Neural cell (in vitro differentiated cells): ENCODE measurements at regions not wholly inside any gene's neighbourhood (a gene's known extent, or its start where the extent isn't known, plus 50 kb on each side); places are given as distances from the start of the nearest gene placed in this dataset.

Experiments used
- H2AFZ ChIP-seq: fragments of 200-600, 300-800 bp; sonication (generic), shearing (Covaris generic); 2 replicates; pipeline ENCODE4 v1.6.0; 2014; ENCODE audit warnings: low read depth, mild to moderate bottlenecking, antibody characterized with exemption, low read length, moderate library complexity
- H3F3A ChIP-seq: fragments of 200-600 bp; shearing (Covaris generic); 2 replicates; pipeline ENCODE4 v1.6.1; 2016; ENCODE audit warnings: mild to moderate bottlenecking, moderate library complexity, mixed read lengths, antibody characterized with exemption, low read length; ENCODE audit not compliant: insufficient read depth, poor library complexity, severe bottlenecking
- H3K27ac ChIP-seq: fragments of 200-600, 300-800 bp; sonication (generic), shearing (Covaris generic); 2 replicates; pipeline ENCODE4 v1.5.1; 2014; ENCODE audit warnings: mild to moderate bottlenecking, low read length, moderate library complexity
- H3K27me3 ChIP-seq: fragments of 300-800, 200-600 bp; sonication (generic), shearing (Covaris generic); 2 replicates; pipeline ENCODE4 v1.6.0; 2014; ENCODE audit warnings: mild to moderate bottlenecking, low read depth, low read length, moderate library complexity; ENCODE audit not compliant: insufficient read depth
- H3K36me3 ChIP-seq: fragments of 300-800, 200-600 bp; sonication (generic), shearing (Covaris generic); 2 replicates; pipeline ENCODE4 v1.5.1; 2014; ENCODE audit warnings: mild to moderate bottlenecking, antibody characterized with exemption, low read length, moderate library complexity; ENCODE audit not compliant: insufficient read depth
- H3K4me2 ChIP-seq: fragments of 300-800, 200-600 bp; sonication (generic), shearing (Covaris generic); 2 replicates; pipeline ENCODE4 v1.6.0; 2014; ENCODE audit warnings: mild to moderate bottlenecking, low read length
- H3K4me3 ChIP-seq: fragments of 300-800, 200-600 bp; sonication (generic), shearing (Covaris generic); 2 replicates; pipeline ENCODE4 v1.5.1; 2014; ENCODE audit warnings: mild to moderate bottlenecking, low read length, moderate library complexity
- H3K79me2 ChIP-seq: fragments of 200-600 bp; shearing (Covaris generic); replicated peaks from 2 replicates; pipeline ENCODE4 v1.6.0; 2014; ENCODE audit warnings: mild to moderate bottlenecking, low read length, moderate library complexity; ENCODE audit not compliant: insufficient read depth
- H3K9ac ChIP-seq: fragments of 300-800, 200-600 bp; sonication (generic), shearing (Covaris generic); 2 replicates; pipeline ENCODE4 v1.6.1; 2016; ENCODE audit warnings: mild to moderate bottlenecking, low read length, mixed read lengths
- H3K9me2 ChIP-seq: fragments of 200-600 bp; shearing (Covaris generic); 2 replicates; pipeline ENCODE4 v1.6.1; 2016; ENCODE audit warnings: mild to moderate bottlenecking, low read length, mixed read lengths; ENCODE audit not compliant: insufficient read depth
- H3K9me3 ChIP-seq: fragments of 200-600, 300-800 bp; sonication (generic), shearing (Covaris generic); 2 replicates; pipeline ENCODE4 v1.6.1; 2016; ENCODE audit warnings: mild to moderate bottlenecking, mixed run types, low read length, moderate library complexity, mixed read lengths
- H4K20me1 ChIP-seq: fragments of 200-600 bp; shearing (Covaris generic); 2 replicates; pipeline ENCODE4 v1.6.1; 2016; ENCODE audit warnings: mild to moderate bottlenecking, mixed run types; ENCODE audit not compliant: insufficient read depth
- EP300 ChIP-seq: fragments of 450-650 bp; conservative IDR thresholded peaks from 2 replicates; pipeline ENCODE4 v1.6.1; 2014; ENCODE audit warnings: antibody characterized with exemption, mild to moderate bottlenecking, moderate library complexity; ENCODE audit not compliant: poor library complexity, severe bottlenecking
- EZH2 ChIP-seq: fragments of 200-600, 300-800 bp; shearing (Covaris generic), sonication (generic); IDR thresholded peaks from 2 replicates; pipeline ENCODE4 v1.6.1; 2014; ENCODE audit warnings: antibody characterized with exemption, low read length, borderline replicate concordance, mild to moderate bottlenecking; ENCODE audit not compliant: insufficient read depth, poor library complexity, severe bottlenecking
- MXI1 ChIP-seq: fragments of 450-650 bp; conservative IDR thresholded peaks from 2 replicates; pipeline ENCODE4 v1.6.1; 2014; ENCODE audit warnings: antibody characterized with exemption, mild to moderate bottlenecking; ENCODE audit not compliant: poor library complexity, severe bottlenecking
- POLR2AphosphoS5 ChIP-seq: IDR thresholded peaks from 2 replicates; pipeline ENCODE4 v1.6.1; 2012
- RAD21 ChIP-seq: fragments of 450-650 bp; conservative IDR thresholded peaks from 2 replicates; pipeline ENCODE4 v1.6.1; 2014; ENCODE audit warnings: antibody characterized with exemption, mild to moderate bottlenecking, moderate library complexity
- SMC3 ChIP-seq: fragments of 450-650 bp; conservative IDR thresholded peaks from 2 replicates; pipeline ENCODE4 v1.6.1; 2014; ENCODE audit warnings: antibody characterized with exemption, mild to moderate bottlenecking, moderate library complexity; ENCODE audit not compliant: poor library complexity
- TAF1 ChIP-seq: IDR thresholded peaks from 2 replicates; pipeline ENCODE4 v1.6.1; 2012; ENCODE audit warnings: low read depth
- TF ChIP-seq, protein P1 (sequence below): fragments of 450-650 bp; IDR thresholded peaks from 2 replicates; pipeline ENCODE4 v1.5.1; 2014; ENCODE audit warnings: antibody characterized with exemption, mild to moderate bottlenecking, moderate library complexity; ENCODE audit not compliant: poor library complexity, severe bottlenecking
- TF ChIP-seq, protein P2 (sequence below): IDR thresholded peaks from 2 replicates; pipeline ENCODE4 v1.6.1; 2012; ENCODE audit warnings: borderline replicate concordance

DNA sequence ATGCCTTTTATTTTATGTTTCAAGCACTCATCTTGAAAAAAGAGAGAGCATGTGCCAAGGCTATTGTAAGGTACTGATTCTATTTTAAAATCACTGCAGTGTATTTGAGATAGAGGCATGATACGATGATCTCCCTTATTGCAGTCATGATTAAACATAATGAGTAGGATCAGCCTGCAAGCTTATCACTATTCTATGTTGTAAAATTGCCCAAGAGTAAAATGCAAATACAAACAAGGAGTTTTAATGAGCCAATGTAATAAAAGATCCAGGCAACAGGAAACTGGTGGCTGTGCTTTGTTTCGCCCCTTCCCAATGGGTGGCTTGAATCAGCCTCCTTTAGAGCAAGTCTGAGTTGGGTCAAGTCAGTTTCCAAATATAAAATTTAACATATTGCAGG, 116.4 kb upstream of the RBMS1 start:
- Histone ChIP-seq H3K79me2 (no peaks in the 10 kb centered on the region), H3K36me3 (no peaks in the 10 kb centered on the region)
- TF ChIP-seq EZH2 (no peak), TAF1 (no peak), EP300 (no peak)

DNA sequence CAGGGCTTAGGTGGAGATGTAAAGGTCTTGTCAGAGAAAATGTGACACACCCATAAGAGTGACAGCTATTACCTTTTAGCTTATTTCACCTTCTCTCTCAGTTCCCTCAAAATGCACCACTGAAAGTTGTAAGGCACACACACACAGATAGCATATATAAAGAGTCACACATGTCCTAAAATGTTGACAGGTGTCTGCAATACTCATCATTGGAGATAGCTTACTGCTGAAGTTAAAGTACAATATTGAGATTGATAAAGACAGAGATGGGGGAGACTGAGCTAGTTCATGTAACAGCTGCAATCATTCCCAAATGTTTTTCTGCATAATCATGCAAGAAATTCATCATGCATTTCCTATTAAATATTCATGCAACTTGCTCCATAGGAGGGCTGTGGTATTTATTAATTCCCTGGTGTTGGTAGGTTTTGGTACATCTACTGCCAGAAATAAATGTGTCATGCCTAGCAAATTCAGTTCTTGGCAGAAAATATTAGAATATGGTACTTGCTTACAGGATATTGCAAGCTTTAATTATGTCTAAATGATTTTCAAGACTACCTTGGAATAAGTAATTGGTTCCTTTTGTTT, 118.8 kb upstream of the RBMS1 start:
- TF ChIP-seq POLR2AphosphoS5 (peak; percentile 62), EP300 (peak; percentile 71), SMC3 (no peak)
- H3K9me3 ChIP-seq, result no peaks in the 10 kb centered on the region
- no peak overlapping the region for H3K4me2 ChIP-seq
- H3K27me3 ChIP-seq, result no peaks in the 10 kb centered on the region
- H3K27ac ChIP-seq, result no peak overlapping the region
- H4K20me1 ChIP-seq, result no peaks in the 10 kb centered on the region
- H3K9ac ChIP-seq, result no peak overlapping the region
- no peaks in the 10 kb centered on the region for H3K9me2 ChIP-seq
- H3K36me3 ChIP-seq, result no peaks in the 10 kb centered on the region
- no peaks in the 10 kb centered on the region for H3K79me2 ChIP-seq
- no peaks in the 10 kb centered on the region for H3F3A ChIP-seq
- H2AFZ ChIP-seq, result no peak overlapping the region
- H3K4me3 ChIP-seq, result no peak overlapping the region

More for the DNA sequence above, 116.4 kb upstream of the RBMS1 start:
- Histone ChIP-seq H3K4me3 (no peak overlapping the region), H2AFZ (no peak overlapping the region), H3K9me2 (no peaks in the 10 kb centered on the region), H3K27me3 (peaks cover 17% of the 10 kb centered on the region), H3K9me3 (no peaks in the 10 kb centered on the region), H3F3A (no peaks in the 10 kb centered on the region), H3K27ac (no peak overlapping the region), H3K4me2 (no peak overlapping the region), H3K9ac (no peak overlapping the region), H4K20me1 (no peaks in the 10 kb centered on the region)

DNA sequence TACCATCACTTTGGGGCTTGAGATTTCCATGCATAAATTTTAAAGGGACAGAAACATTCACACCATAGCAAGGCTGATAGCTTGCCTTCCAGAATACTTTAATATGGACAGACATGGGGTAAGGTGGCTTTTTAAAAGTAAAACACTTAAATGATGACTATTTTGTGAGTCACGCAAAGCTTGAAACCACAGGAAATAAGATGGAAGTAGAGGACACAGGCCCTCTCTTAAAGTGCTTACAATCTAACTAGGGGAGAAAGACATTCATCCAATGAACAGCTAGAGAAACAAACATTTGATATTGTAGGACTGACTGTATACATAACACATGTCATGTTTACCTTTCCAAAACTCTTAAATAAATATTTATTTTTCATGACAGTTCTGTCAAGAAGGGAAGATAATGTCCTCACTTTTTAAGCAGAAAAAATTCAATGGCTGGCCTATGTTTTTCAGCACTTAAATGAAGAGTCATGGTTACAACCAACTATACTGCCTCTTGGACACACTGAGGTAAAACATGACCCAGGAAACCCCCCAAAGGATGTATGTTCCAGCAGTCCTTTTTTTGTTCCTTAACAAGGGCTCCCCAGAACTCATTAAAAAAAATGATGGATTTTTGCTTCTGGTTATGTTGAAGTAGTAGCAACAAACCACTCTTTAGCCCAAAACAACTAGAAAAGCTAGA, 120.0 kb upstream of the RBMS1 start:
- Histone ChIP-seq H4K20me1 (no peaks in the 10 kb centered on the region), H3K9me3 (no peaks in the 10 kb centered on the region), H3K4me3 (no peak overlapping the region), H3K79me2 (no peaks in the 10 kb centered on the region), H3F3A (no peaks in the 10 kb centered on the region), H3K9ac (no peak overlapping the region), H2AFZ (no peak overlapping the region), H3K4me2 (no peak overlapping the region), H3K27me3 (no peaks in the 10 kb centered on the region), H3K36me3 (no peaks in the 10 kb centered on the region), H3K9me2 (no peaks in the 10 kb centered on the region), H3K27ac (no peak overlapping the region)
- TF ChIP-seq SMC3, result no peak
- TF ChIP-seq EP300, result no peak
- TF ChIP-seq POLR2AphosphoS5, result no peak
- TF ChIP-seq MXI1, result no peak
- TF ChIP-seq, protein P1, sequence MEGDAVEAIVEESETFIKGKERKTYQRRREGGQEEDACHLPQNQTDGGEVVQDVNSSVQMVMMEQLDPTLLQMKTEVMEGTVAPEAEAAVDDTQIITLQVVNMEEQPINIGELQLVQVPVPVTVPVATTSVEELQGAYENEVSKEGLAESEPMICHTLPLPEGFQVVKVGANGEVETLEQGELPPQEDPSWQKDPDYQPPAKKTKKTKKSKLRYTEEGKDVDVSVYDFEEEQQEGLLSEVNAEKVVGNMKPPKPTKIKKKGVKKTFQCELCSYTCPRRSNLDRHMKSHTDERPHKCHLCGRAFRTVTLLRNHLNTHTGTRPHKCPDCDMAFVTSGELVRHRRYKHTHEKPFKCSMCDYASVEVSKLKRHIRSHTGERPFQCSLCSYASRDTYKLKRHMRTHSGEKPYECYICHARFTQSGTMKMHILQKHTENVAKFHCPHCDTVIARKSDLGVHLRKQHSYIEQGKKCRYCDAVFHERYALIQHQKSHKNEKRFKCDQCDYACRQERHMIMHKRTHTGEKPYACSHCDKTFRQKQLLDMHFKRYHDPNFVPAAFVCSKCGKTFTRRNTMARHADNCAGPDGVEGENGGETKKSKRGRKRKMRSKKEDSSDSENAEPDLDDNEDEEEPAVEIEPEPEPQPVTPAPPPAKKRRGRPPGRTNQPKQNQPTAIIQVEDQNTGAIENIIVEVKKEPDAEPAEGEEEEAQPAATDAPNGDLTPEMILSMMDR, result no peak
- TF ChIP-seq TAF1, result no peak
- TF ChIP-seq RAD21, result no peak
- TF ChIP-seq EZH2, result no peak
- TF ChIP-seq, protein P2, sequence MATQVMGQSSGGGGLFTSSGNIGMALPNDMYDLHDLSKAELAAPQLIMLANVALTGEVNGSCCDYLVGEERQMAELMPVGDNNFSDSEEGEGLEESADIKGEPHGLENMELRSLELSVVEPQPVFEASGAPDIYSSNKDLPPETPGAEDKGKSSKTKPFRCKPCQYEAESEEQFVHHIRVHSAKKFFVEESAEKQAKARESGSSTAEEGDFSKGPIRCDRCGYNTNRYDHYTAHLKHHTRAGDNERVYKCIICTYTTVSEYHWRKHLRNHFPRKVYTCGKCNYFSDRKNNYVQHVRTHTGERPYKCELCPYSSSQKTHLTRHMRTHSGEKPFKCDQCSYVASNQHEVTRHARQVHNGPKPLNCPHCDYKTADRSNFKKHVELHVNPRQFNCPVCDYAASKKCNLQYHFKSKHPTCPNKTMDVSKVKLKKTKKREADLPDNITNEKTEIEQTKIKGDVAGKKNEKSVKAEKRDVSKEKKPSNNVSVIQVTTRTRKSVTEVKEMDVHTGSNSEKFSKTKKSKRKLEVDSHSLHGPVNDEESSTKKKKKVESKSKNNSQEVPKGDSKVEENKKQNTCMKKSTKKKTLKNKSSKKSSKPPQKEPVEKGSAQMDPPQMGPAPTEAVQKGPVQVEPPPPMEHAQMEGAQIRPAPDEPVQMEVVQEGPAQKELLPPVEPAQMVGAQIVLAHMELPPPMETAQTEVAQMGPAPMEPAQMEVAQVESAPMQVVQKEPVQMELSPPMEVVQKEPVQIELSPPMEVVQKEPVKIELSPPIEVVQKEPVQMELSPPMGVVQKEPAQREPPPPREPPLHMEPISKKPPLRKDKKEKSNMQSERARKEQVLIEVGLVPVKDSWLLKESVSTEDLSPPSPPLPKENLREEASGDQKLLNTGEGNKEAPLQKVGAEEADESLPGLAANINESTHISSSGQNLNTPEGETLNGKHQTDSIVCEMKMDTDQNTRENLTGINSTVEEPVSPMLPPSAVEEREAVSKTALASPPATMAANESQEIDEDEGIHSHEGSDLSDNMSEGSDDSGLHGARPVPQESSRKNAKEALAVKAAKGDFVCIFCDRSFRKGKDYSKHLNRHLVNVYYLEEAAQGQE, result no peak
